A549 (cell line): ENCODE measurements at regions not wholly inside any gene's neighbourhood (a gene's known extent, or its start where the extent isn't known, plus 50 kb on each side); places are given as distances from the start of the nearest gene placed in this dataset.

ENCODE experiments used
- ATAC-seq, 2 experiments: fragments of 200-7000 bp in 1 of 2; fragments of >200 bp in 1 of 2; cut with Nextera tagmentation in 1 of 2; cut with Tn5 transposase in 1 of 2; 3 replicates each; pipeline versions ENCODE4 v1.8.0 to v1.9.1; 2018 to 2020; ENCODE audit warnings: mild to moderate bottlenecking in 1 of 2, moderate library complexity in 1 of 2
- CTCF ChIA-PET: fragments of 300-600 bp; sonication (Branson Sonifier 250); formaldehyde crosslinking; extraction: SDS; loops from one replicate; lab custom pipeline; 2021; ENCODE audit warnings: antibody characterized with exemption, inconsistent platforms; lab: Yijun Ruan, JAX
- POLR2A ChIA-PET: fragments of 350-600 bp; formaldehyde crosslinking; extraction: SDS; loops from one replicate; lab custom pipeline; 2021; ENCODE audit warnings: antibody characterized with exemption, inconsistent platforms; lab: Yijun Ruan, JAX
- DNase-seq, 2 experiments: peaks; one replicate each; pipeline versions ENCODE4 v3.0.0 to v3.0.0-alpha.2; 2011 to 2016; ENCODE audit warnings: low read depth in 1 of 2, low spot score in 1 of 2
- FAIRE-seq: peaks from 2 replicates; lab custom pipeline; 2011; peaks lifted over from hg19 to GRCh38; lab: Jason Lieb, UNC
- H3K27ac ChIP-seq, 2 experiments: fragments of >200 bp; sonication (Bioruptor Twin); formaldehyde crosslinking; 3 replicates each; pipeline ENCODE4 v1.5.1; 2016 to 2017
- H3K4me1 ChIP-seq: fragments of >200 bp; sonication (Bioruptor Twin); formaldehyde crosslinking; 3 replicates; pipeline ENCODE4 v1.6.1; 2016
- H3K4me2 ChIP-seq: fragments of >200 bp; sonication (Bioruptor Twin); formaldehyde crosslinking; 3 replicates; pipeline ENCODE4 v1.6.1; 2016
- H3K4me3 ChIP-seq: fragments of >200 bp; sonication (Bioruptor Twin); formaldehyde crosslinking; 3 replicates; pipeline ENCODE4 v1.5.1; 2016
- H3K9me3 ChIP-seq: fragments of >200 bp; sonication (Bioruptor Twin); formaldehyde crosslinking; 3 replicates; pipeline ENCODE4 v1.6.1; 2016
- CHD4 ChIP-seq: fragments of 200-600 bp; sonication (generic); IDR thresholded peaks from 2 replicates; pipeline ENCODE4 v1.6.1; 2016; ENCODE audit warnings: antibody characterized with exemption, mild to moderate bottlenecking, borderline replicate concordance
- FOSL2 ChIP-seq, 2 experiments: fragments of 450-650 bp in 1 of 2; fragments of >200 bp in 1 of 2; sonication (Bioruptor Twin) in 1 of 2; formaldehyde crosslinking; IDR thresholded peaks; 2 replicates each; pipeline versions ENCODE4 v1.5.0 to v1.6.1; 2016 to 2020; ENCODE audit warnings: mild to moderate bottlenecking in 1 of 2, moderate library complexity in 1 of 2
- HOXB13 ChIP-seq: fragments of 250-450 bp; sonication (Bioruptor Pico); IDR thresholded peaks from 2 replicates; pipeline ENCODE4 v1.5.0; 2020; ENCODE audit warnings: low read depth, mild to moderate bottlenecking, moderate library complexity
- HOXB5 ChIP-seq: fragments of 250-450 bp; sonication (Bioruptor Pico); IDR thresholded peaks from 2 replicates; pipeline ENCODE4 v1.5.0; 2020; ENCODE audit warnings: mild to moderate bottlenecking, moderate library complexity
- KDM1A ChIP-seq: fragments of 200-600 bp; sonication (generic); IDR thresholded peaks from 2 replicates; pipeline ENCODE4 v1.6.1; 2016; ENCODE audit warnings: low read depth, mild to moderate bottlenecking
- KDM5A ChIP-seq: fragments of 200-600 bp; sonication (generic); IDR thresholded peaks from 2 replicates; pipeline ENCODE4 v1.6.1; 2016; ENCODE audit warnings: antibody characterized with exemption, mild to moderate bottlenecking
- MAFK ChIP-seq: fragments of 450-650 bp; IDR thresholded peaks from 2 replicates; pipeline ENCODE4 v1.6.1; 2014; ENCODE audit not compliant: partially characterized antibody
- MAZ ChIP-seq: fragments of 150-350 bp; IDR thresholded peaks from 2 replicates; pipeline ENCODE4 v1.6.1; 2014; ENCODE audit warnings: antibody characterized with exemption, low read depth, low read length, borderline replicate concordance
- NFE2L2 ChIP-seq: fragments of 150-350 bp; conservative IDR thresholded peaks from 2 replicates; pipeline ENCODE4 v1.6.1; 2014; ENCODE audit warnings: low read length
- POLR2A ChIP-seq: IDR thresholded peaks from 2 replicates; pipeline ENCODE4 v1.6.1; 2012; ENCODE audit warnings: mild to moderate bottlenecking, low read length
- RARB ChIP-seq: fragments of 250-450 bp; sonication (Bioruptor Pico); IDR thresholded peaks from 2 replicates; pipeline ENCODE4 v1.8.0; 2021; ENCODE audit warnings: mild to moderate bottlenecking, moderate library complexity
- RCOR1 ChIP-seq: fragments of 150-350 bp; IDR thresholded peaks from 2 replicates; pipeline ENCODE4 v1.6.1; 2014; ENCODE audit warnings: antibody characterized with exemption, low read length, low read depth
- RNF2 ChIP-seq: fragments of 200-600 bp; sonication (generic); IDR thresholded peaks from 2 replicates; pipeline ENCODE4 v1.6.1; 2016; ENCODE audit warnings: low read depth, mild to moderate bottlenecking, antibody characterized with exemption, moderate library complexity, borderline replicate concordance
- ZC3H11A ChIP-seq: fragments of 450-650 bp; IDR thresholded peaks from 2 replicates; pipeline ENCODE4 v1.6.1; 2014; ENCODE audit warnings: antibody characterized with exemption, mild to moderate bottlenecking
- ZFP36 ChIP-seq: fragments of 450-650 bp; IDR thresholded peaks from 2 replicates; pipeline ENCODE4 v1.6.1; 2014; ENCODE audit warnings: borderline replicate concordance; ENCODE audit not compliant: partially characterized antibody
- ZSCAN20 ChIP-seq: fragments of 250-450 bp; sonication (Bioruptor Pico); IDR thresholded peaks from 2 replicates; pipeline ENCODE4 v1.8.0; 2022; ENCODE audit warnings: mild to moderate bottlenecking, moderate library complexity
- WGBS: methylation state at CpG from one replicate; pipeline ENCODE4 v1.1.6; 2017; ENCODE audit errors: missing lambda C conversion rate; 5-methylcytosine and 5-hydroxymethylcytosine counted together
- TF ChIP-seq, protein P1 (sequence below): fragments of 250-450 bp; sonication (Bioruptor Pico); IDR thresholded peaks from 2 replicates; pipeline ENCODE4 v1.5.0; 2020; ENCODE audit warnings: low read depth, mild to moderate bottlenecking, moderate library complexity
- TF ChIP-seq, protein P2 (sequence below): fragments of >200 bp; sonication (Bioruptor Twin); formaldehyde crosslinking; IDR thresholded peaks from 3 replicates; pipeline ENCODE4 v1.6.1; 2016
- TF ChIP-seq, protein P3 (sequence below): fragments of >200 bp; sonication (Bioruptor Twin); formaldehyde crosslinking; IDR thresholded peaks from 3 replicates; pipeline ENCODE4 v1.5.1; 2016
- TF ChIP-seq, protein P4 (sequence below): fragments of 200-600 bp; sonication (generic); IDR thresholded peaks from 2 replicates; pipeline ENCODE4 v1.6.1; 2016; ENCODE audit warnings: antibody characterized with exemption, mild to moderate bottlenecking, moderate library complexity
- TF ChIP-seq, protein P5 (sequence below): fragments of 250-450 bp; sonication (Bioruptor Pico); IDR thresholded peaks from 2 replicates; pipeline ENCODE4 v1.5.0; 2021; ENCODE audit warnings: mild to moderate bottlenecking, moderate library complexity, borderline replicate concordance

DNA sequence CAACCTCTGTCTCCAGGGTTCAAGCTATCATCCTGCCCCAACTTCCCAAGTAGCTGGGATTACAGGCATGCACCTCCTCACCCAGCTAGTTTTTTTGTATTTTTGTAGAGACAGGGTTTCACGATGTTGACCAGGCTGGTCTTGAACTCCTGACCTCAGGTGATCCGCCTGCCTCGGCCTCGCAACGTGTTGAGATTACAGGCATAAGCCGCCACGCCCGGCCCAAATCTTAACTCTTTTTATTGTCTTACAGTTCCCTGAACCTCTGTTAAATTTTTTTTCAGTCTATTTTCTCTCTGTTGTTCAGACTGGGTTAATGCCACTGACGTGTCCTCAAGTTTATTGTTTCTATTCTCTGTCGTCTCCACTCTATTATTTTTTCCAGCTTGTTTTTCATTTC is 115.8 kb upstream of the UBE3A start:
- CTCF ChIA-PET, result interaction anchor here (0.6 kb wide), 1 partner anchor 185 kb away, joined by 4 read pairs; no protein-coding TSS in a partner anchor
- H3K27ac ChIP-seq, result no peak overlapping the region
- ATAC-seq (no peak), DNase-seq (no peak), FAIRE-seq (no peak)
- no peaks in the 10 kb centered on the region for H3K4me1 ChIP-seq
- H3K4me3 ChIP-seq, result no peak overlapping the region
- H3K4me2 ChIP-seq, result no peak overlapping the region
- WGBS, result 29% methylated on average over 10 of the region's 10 CpGs
- POLR2A ChIA-PET, result no interaction called here
- TF ChIP-seq RCOR1 (no peak), ZFP36 (no peak), POLR2A (no peak), RNF2 (no peak), CHD4 (no peak)
- TF ChIP-seq, protein P1, sequence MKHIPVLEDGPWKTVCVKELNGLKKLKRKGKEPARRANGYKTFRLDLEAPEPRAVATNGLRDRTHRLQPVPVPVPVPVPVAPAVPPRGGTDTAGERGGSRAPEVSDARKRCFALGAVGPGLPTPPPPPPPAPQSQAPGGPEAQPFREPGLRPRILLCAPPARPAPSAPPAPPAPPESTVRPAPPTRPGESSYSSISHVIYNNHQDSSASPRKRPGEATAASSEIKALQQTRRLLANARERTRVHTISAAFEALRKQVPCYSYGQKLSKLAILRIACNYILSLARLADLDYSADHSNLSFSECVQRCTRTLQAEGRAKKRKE (CRISPR knock-in tag), result no peak
- TF ChIP-seq, protein P2, sequence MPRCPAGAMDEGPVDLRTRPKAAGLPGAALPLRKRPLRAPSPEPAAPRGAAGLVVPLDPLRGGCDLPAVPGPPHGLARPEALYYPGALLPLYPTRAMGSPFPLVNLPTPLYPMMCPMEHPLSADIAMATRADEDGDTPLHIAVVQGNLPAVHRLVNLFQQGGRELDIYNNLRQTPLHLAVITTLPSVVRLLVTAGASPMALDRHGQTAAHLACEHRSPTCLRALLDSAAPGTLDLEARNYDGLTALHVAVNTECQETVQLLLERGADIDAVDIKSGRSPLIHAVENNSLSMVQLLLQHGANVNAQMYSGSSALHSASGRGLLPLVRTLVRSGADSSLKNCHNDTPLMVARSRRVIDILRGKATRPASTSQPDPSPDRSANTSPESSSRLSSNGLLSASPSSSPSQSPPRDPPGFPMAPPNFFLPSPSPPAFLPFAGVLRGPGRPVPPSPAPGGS, result no peak
- H3K9me3 ChIP-seq, result no peaks in the 10 kb centered on the region

DNA sequence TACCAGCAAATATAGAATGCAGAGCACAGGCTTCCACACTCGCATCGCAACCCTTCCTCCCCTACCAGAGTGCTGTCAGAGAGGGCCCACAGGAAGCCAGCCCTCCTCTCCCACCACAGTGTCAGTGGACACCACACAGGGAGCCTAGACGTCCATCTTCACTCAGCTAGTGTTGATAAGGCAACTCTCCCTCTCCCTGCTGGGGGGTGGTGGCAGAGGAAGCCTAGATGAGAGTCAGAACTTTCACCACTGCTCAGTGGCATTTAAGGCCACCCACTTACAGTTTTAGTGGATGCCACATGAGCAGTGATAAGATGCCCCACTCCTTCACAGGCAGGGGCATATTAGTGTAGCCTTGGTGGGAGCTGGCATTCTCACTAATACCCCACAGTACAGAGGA is 109.8 kb upstream of the UBE3A start:
- WGBS, result 52% methylated on average over 3 of the region's 3 CpGs

DNA sequence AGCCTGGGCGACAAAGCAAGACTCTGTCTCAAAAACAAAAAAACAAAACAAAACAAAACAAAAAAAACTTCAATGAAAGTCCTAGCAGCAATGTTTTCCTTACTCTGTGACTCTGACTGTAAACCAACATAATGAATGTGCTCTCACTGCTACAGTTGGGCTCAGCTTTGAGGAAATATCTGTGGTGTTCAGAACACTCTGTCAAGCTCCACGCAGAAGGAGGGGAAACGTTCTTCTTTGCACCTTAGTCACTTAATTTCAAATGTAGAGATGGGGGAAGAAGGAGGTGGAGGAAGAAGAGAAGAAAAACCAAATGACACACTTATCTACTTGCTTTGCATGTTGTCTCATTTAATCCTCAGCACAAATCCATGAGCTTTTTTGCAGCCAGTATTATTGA is 107.1 kb upstream of the UBE3A start:
- H3K27ac ChIP-seq, result no peak overlapping the region
- ChIA-PET CTCF (no interaction called here), POLR2A (no interaction called here)
- ATAC-seq (no peak), DNase-seq (no peak), FAIRE-seq (no peak)
- H3K4me1 ChIP-seq, result no peaks in the 10 kb centered on the region
- H3K4me2 ChIP-seq, result no peak overlapping the region
- no peak overlapping the region for H3K4me3 ChIP-seq
- no peak for TF ChIP-seq ZSCAN20
- no peak for TF ChIP-seq HOXB5 (CRISPR knock-in tag)
- TF ChIP-seq, protein P3, sequence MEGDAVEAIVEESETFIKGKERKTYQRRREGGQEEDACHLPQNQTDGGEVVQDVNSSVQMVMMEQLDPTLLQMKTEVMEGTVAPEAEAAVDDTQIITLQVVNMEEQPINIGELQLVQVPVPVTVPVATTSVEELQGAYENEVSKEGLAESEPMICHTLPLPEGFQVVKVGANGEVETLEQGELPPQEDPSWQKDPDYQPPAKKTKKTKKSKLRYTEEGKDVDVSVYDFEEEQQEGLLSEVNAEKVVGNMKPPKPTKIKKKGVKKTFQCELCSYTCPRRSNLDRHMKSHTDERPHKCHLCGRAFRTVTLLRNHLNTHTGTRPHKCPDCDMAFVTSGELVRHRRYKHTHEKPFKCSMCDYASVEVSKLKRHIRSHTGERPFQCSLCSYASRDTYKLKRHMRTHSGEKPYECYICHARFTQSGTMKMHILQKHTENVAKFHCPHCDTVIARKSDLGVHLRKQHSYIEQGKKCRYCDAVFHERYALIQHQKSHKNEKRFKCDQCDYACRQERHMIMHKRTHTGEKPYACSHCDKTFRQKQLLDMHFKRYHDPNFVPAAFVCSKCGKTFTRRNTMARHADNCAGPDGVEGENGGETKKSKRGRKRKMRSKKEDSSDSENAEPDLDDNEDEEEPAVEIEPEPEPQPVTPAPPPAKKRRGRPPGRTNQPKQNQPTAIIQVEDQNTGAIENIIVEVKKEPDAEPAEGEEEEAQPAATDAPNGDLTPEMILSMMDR, result no peak
- TF ChIP-seq MAZ, result no peak
- TF ChIP-seq, protein P4, sequence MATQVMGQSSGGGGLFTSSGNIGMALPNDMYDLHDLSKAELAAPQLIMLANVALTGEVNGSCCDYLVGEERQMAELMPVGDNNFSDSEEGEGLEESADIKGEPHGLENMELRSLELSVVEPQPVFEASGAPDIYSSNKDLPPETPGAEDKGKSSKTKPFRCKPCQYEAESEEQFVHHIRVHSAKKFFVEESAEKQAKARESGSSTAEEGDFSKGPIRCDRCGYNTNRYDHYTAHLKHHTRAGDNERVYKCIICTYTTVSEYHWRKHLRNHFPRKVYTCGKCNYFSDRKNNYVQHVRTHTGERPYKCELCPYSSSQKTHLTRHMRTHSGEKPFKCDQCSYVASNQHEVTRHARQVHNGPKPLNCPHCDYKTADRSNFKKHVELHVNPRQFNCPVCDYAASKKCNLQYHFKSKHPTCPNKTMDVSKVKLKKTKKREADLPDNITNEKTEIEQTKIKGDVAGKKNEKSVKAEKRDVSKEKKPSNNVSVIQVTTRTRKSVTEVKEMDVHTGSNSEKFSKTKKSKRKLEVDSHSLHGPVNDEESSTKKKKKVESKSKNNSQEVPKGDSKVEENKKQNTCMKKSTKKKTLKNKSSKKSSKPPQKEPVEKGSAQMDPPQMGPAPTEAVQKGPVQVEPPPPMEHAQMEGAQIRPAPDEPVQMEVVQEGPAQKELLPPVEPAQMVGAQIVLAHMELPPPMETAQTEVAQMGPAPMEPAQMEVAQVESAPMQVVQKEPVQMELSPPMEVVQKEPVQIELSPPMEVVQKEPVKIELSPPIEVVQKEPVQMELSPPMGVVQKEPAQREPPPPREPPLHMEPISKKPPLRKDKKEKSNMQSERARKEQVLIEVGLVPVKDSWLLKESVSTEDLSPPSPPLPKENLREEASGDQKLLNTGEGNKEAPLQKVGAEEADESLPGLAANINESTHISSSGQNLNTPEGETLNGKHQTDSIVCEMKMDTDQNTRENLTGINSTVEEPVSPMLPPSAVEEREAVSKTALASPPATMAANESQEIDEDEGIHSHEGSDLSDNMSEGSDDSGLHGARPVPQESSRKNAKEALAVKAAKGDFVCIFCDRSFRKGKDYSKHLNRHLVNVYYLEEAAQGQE, result no peak
- no peak for TF ChIP-seq FOSL2 (IDR thresholded peaks at IDR 0.05)
- no peak for TF ChIP-seq FOSL2 (CRISPR knock-in tag; IDR thresholded peaks at IDR 0.05)
- TF ChIP-seq MAFK, result no peak
- TF ChIP-seq ZC3H11A, result no peak
- TF ChIP-seq POLR2A, result no peak
- 21% methylated on average over 3 of the region's 3 CpGs for WGBS
- no peaks in the 10 kb centered on the region for H3K9me3 ChIP-seq

More for the DNA sequence above, 109.8 kb upstream of the UBE3A start:
- FAIRE-seq (no peak), DNase-seq (no peak), ATAC-seq (no peak)
- no peak overlapping the region for H3K4me2 ChIP-seq
- ChIA-PET POLR2A (no interaction called here), CTCF (no interaction called here)
- no peak overlapping the region for H3K27ac ChIP-seq
- TF ChIP-seq, protein P5, sequence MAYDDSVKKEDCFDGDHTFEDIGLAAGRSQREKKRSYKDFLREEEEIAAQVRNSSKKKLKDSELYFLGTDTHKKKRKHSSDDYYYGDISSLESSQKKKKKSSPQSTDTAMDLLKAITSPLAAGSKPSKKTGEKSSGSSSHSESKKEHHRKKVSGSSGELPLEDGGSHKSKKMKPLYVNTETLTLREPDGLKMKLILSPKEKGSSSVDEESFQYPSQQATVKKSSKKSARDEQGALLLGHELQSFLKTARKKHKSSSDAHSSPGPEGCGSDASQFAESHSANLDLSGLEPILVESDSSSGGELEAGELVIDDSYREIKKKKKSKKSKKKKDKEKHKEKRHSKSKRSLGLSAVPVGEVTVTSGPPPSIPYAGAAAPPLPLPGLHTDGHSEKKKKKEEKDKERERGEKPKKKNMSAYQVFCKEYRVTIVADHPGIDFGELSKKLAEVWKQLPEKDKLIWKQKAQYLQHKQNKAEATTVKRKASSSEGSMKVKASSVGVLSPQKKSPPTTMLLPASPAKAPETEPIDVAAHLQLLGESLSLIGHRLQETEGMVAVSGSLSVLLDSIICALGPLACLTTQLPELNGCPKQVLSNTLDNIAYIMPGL (CRISPR knock-in tag), result no peak
- no peak for TF ChIP-seq KDM5A
- TF ChIP-seq ZC3H11A, result no peak
- TF ChIP-seq KDM1A, result no peak
- TF ChIP-seq RARB (CRISPR knock-in tag), result no peak
- no peak for TF ChIP-seq HOXB13 (CRISPR knock-in tag)
- no peak for TF ChIP-seq NFE2L2
- H3K9me3 ChIP-seq, result no peaks in the 10 kb centered on the region
- H3K4me1 ChIP-seq, result no peaks in the 10 kb centered on the region
- no peak overlapping the region for H3K4me3 ChIP-seq
